CD4-positive, alpha-beta T cell (primary cell): ENCODE measurements at regions not wholly inside any gene's neighbourhood (a gene's known extent, or its start where the extent isn't known, plus 50 kb on each side); places are given as distances from the start of the nearest gene placed in this dataset.

Source experiments
- ATAC-seq: fragments of 200-7000 bp; cut with Tn5 transposase; one replicate; pipeline ENCODE4 v1.10.0; 2022; ENCODE audit warnings: mild to moderate bottlenecking; ENCODE audit not compliant: poor library complexity
- CTCF ChIA-PET: fragments of 350-600 bp; sonication (Branson Sonifier 250); formaldehyde crosslinking; loops from one replicate; lab custom pipeline; 2021; ENCODE audit warnings: antibody characterized with exemption, inconsistent platforms; lab: Charles Lee
- POLR2A ChIA-PET: fragments of 350-600 bp; sonication (Branson Sonifier 250); formaldehyde crosslinking; loops from one replicate; lab custom pipeline; 2021; ENCODE audit warnings: antibody characterized with exemption, inconsistent platforms; lab: Charles Lee
- DNase-seq, 14 experiments: peaks; one replicate each; pipeline ENCODE4 v3.0.0-alpha.2; 2013 to 2020; ENCODE audit warnings: mixed read lengths in 2 of 14
- H3K27ac ChIP-seq, 2 donors: one replicate each; pipeline versions ENCODE4 v1.5.1 to v1.7.0; 2013; ENCODE audit warnings: low read length in 2 of 2, low read depth in 1 of 2, mild to moderate bottlenecking in 1 of 2
- H3K27me3 ChIP-seq, 2 experiments: 1 replicate in 1 of 2; 2 replicates in 1 of 2; pipeline versions ENCODE4 v1.6.1 to v1.7.0; 2013; ENCODE audit warnings: low read length in 2 of 2, control low read depth in 1 of 2, mild to moderate bottlenecking in 1 of 2, moderate library complexity in 1 of 2; ENCODE audit not compliant: insufficient read depth in 2 of 2, control insufficient read depth in 1 of 2
- H3K36me3 ChIP-seq: one replicate; pipeline ENCODE4 v1.6.1; 2013; ENCODE audit warnings: low read length, control low read depth; ENCODE audit not compliant: insufficient read depth
- H3K4me1 ChIP-seq: one replicate; pipeline ENCODE4 v1.6.1; 2013; ENCODE audit warnings: low read length, control low read depth; ENCODE audit not compliant: insufficient read depth
- H3K4me3 ChIP-seq: one replicate; pipeline ENCODE4 v1.5.1; 2013; ENCODE audit warnings: mild to moderate bottlenecking, low read length, moderate library complexity
- H3K9me3 ChIP-seq, 2 experiments: 1 replicate in 1 of 2; 2 replicates in 1 of 2; pipeline versions ENCODE4 v1.6.1 to v1.7.0; 2013; ENCODE audit warnings: low read length in 2 of 2, mild to moderate bottlenecking in 2 of 2, control low read depth in 1 of 2, moderate library complexity in 1 of 2; ENCODE audit not compliant: control insufficient read depth in 1 of 2, insufficient read depth in 1 of 2
- H3K27ac Mint-ChIP-seq: one replicate; pipeline ENCODE4 v1.8.0; 2020; ENCODE audit warnings: mixed read lengths
- H3K27me3 Mint-ChIP-seq: one replicate; pipeline ENCODE4 v1.8.0; 2021; ENCODE audit warnings: mixed read lengths
- H3K36me3 Mint-ChIP-seq: one replicate; pipeline ENCODE4 v1.8.0; 2021; ENCODE audit warnings: low read depth, mixed read lengths
- H3K4me1 Mint-ChIP-seq: one replicate; pipeline ENCODE4 v1.8.0; 2021; ENCODE audit warnings: low read depth, mixed read lengths
- H3K4me3 Mint-ChIP-seq: one replicate; pipeline ENCODE4 v1.8.0; 2020; ENCODE audit warnings: mild to moderate bottlenecking, mixed read lengths
- H3K9me3 Mint-ChIP-seq: one replicate; pipeline ENCODE4 v1.8.0; 2020; ENCODE audit warnings: mixed read lengths
- intact Hi-C, 2 experiments: fragments of 100-400 bp; cut with DNase I in 1 of 2; cut with micrococcal nuclease in 1 of 2; formaldehyde crosslinking; loops; one replicate each; pipeline versions ENCODE4 v1.15.1 to v1.9.0; 2023 to 2025; cut with DNase I, micrococcal nuclease
- TF ChIP-seq, protein P1 (sequence below): fragments of 200-600 bp; IDR thresholded peaks from one replicate; pipeline ENCODE4 v1.8.0; 2022; ENCODE audit warnings: antibody characterized with exemption, mild to moderate bottlenecking

DNA sequence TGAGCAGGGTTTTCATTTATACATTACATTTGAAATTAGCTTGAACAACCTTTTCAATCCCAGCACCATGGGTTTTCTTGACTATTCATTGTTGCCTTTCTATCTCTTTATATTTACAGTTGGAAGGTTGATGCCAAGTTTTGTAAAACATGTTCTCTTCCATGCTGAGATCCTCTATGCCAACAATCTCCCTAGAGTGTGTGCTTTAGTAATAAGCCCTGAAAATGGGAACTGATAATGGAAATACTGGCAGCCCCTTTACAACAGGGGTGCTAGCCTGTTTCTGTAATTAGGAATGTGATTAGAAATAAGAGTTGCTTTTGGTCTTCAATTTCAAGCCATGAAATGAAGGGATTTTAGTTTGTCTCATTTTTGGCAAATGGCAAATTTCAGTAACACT lies 239.9 kb upstream of the NAALADL2 start:
- no peaks in the 10 kb centered on the region for H3K4me1 Mint-ChIP-seq
- no peak overlapping the region for H3K4me3 ChIP-seq
- TF ChIP-seq, protein P1, sequence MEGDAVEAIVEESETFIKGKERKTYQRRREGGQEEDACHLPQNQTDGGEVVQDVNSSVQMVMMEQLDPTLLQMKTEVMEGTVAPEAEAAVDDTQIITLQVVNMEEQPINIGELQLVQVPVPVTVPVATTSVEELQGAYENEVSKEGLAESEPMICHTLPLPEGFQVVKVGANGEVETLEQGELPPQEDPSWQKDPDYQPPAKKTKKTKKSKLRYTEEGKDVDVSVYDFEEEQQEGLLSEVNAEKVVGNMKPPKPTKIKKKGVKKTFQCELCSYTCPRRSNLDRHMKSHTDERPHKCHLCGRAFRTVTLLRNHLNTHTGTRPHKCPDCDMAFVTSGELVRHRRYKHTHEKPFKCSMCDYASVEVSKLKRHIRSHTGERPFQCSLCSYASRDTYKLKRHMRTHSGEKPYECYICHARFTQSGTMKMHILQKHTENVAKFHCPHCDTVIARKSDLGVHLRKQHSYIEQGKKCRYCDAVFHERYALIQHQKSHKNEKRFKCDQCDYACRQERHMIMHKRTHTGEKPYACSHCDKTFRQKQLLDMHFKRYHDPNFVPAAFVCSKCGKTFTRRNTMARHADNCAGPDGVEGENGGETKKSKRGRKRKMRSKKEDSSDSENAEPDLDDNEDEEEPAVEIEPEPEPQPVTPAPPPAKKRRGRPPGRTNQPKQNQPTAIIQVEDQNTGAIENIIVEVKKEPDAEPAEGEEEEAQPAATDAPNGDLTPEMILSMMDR, result no peak
- no peaks in the 10 kb centered on the region for H3K9me3 Mint-ChIP-seq
- H3K27ac ChIP-seq, result no peak overlapping the region
- ATAC-seq (no peak), DNase-seq (no peak)
- POLR2A ChIA-PET, result no interaction called here
- H3K36me3 Mint-ChIP-seq, result no peaks in the 10 kb centered on the region
- CTCF ChIA-PET, result no interaction called here
- peaks cover 0 to 3% of the 10 kb centered on the region in 2 experiments for H3K9me3 ChIP-seq
- no peaks in the 10 kb centered on the region for H3K36me3 ChIP-seq
- no peak overlapping the region for H3K4me3 Mint-ChIP-seq
- H3K4me1 ChIP-seq, result no peaks in the 10 kb centered on the region
- no peaks in the 10 kb centered on the region for H3K27me3 ChIP-seq
- H3K27me3 Mint-ChIP-seq, result no peaks in the 10 kb centered on the region
- intact Hi-C loops, result no loop called here
- no peak overlapping the region for H3K27ac Mint-ChIP-seq

DNA sequence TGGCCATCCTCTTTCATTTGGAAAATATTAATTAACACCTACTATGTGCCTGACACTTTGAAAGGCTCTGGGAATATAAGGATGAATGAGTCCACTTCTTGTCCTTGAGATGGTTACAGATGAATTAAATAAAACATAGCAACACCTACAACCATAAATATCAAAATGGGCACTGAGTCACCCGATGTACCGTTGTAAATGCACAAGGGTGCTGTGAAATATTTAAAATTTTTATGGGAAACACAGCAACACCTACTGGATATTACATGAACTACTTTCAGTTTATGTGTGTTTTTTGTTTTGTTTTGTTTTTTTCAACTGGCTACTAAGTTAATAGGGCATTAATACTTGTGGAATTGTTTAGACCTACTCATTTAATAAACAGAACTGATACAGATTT lies 239.0 kb upstream of the NAALADL2 start:
- H3K27ac ChIP-seq, result no peak overlapping the region
- no peaks in the 10 kb centered on the region for H3K4me1 Mint-ChIP-seq
- no peaks in the 10 kb centered on the region for H3K36me3 ChIP-seq
- no peak for ATAC-seq
- TF ChIP-seq, protein P1, result no peak
- no peaks in the 10 kb centered on the region for H3K36me3 Mint-ChIP-seq
- no peak for DNase-seq
- ChIA-PET CTCF (no interaction called here), POLR2A (no interaction called here)
- H3K27ac Mint-ChIP-seq, result no peak overlapping the region
- H3K27me3 Mint-ChIP-seq, result no peaks in the 10 kb centered on the region
- no peak overlapping the region for H3K4me3 Mint-ChIP-seq
- H3K4me3 ChIP-seq, result no peak overlapping the region
- no peaks in the 10 kb centered on the region for H3K9me3 Mint-ChIP-seq
- H3K4me1 ChIP-seq, result no peaks in the 10 kb centered on the region
- no peaks in the 10 kb centered on the region for H3K27me3 ChIP-seq
- H3K9me3 ChIP-seq, result peaks cover 0 to 5% of the 10 kb centered on the region in 2 experiments
- intact Hi-C loops, result no loop called here

DNA sequence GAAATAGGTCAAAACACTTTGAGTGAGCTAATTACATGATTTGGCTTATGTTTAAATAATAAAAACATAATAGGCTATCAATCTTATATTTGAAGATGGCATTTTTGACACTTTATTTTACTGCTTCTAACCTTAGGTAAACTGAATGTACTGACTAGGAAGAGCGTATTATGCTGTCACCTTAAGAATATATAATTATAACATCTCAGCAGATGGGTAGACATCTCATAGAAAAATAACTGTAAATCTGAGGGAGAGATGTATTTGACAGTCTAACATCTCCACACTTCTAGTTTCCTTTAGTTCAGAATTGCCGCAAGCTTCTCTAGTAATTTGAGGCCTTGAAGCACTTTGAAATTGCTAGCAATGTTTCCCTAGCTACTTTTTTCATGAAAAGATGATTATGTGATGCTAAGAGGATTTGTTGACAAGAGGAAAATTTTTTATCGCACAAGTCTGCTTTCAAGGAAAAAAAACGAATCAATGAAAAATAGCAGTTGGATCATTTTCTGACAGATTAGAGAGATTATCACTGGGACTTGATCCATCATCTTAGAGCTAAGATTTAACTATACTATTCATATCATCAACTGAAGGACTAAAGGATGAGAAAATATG lies 238.2 kb upstream of the NAALADL2 start:
- intact Hi-C loops, result no loop called here
- TF ChIP-seq, protein P1, result no peak
- no peak overlapping the region for H3K27ac ChIP-seq
- H3K4me3 ChIP-seq, result no peak overlapping the region
- H3K9me3 ChIP-seq, result peaks cover 0 to 5% of the 10 kb centered on the region in 2 experiments
- H3K27me3 ChIP-seq, result no peaks in the 10 kb centered on the region
- Mint-ChIP-seq H3K4me1 (no peaks in the 10 kb centered on the region), H3K36me3 (no peaks in the 10 kb centered on the region), H3K4me3 (no peak overlapping the region), H3K27me3 (no peaks in the 10 kb centered on the region), H3K9me3 (no peaks in the 10 kb centered on the region), H3K27ac (no peak overlapping the region)
- H3K4me1 ChIP-seq, result no peaks in the 10 kb centered on the region
- CTCF ChIA-PET, result no interaction called here
- DNase-seq (no peak), ATAC-seq (no peak)
- H3K36me3 ChIP-seq, result no peaks in the 10 kb centered on the region
- POLR2A ChIA-PET, result no interaction called here
